Heart left ventricle (tissue), 16 donors: ENCODE measurements at regions not wholly inside any gene's neighbourhood (a gene's known extent, or its start where the extent isn't known, plus 50 kb on each side); places are given as distances from the start of the nearest gene placed in this dataset.

Experiments used
- ATAC-seq, 4 donors: fragments of 200-7000 bp; cut with Tn5 transposase; one replicate each; pipeline ENCODE4 v1.9.1; 2020 to 2022; ENCODE audit warnings: moderate library complexity in 4 of 4, mild to moderate bottlenecking in 3 of 4, moderate number of reproducible peaks in 1 of 4
- DNase-seq, 5 donors: peaks; one replicate each; pipeline ENCODE4 v3.0.0-alpha.2; 2020
- H3K27ac ChIP-seq, 12 donors: fragments of 200-600 bp; sonication (generic) in 4 of 12; one replicate each; pipeline versions ENCODE4 v1.5.0 to v1.8.0; 2016 to 2022; ENCODE audit warnings: mild to moderate bottlenecking in 2 of 12
- H3K27me3 ChIP-seq, 9 donors: fragments of 200-600 bp; sonication (generic) in 2 of 9; one replicate each; pipeline versions ENCODE4 v1.5.1 to v1.8.0; 2016 to 2022; ENCODE audit warnings: mild to moderate bottlenecking in 3 of 9
- H3K36me3 ChIP-seq, 9 donors: fragments of 200-600 bp; sonication (generic) in 2 of 9; one replicate each; pipeline versions ENCODE4 v1.5.0 to v1.8.0; 2018 to 2022; ENCODE audit warnings: mild to moderate bottlenecking in 2 of 9
- H3K4me1 ChIP-seq, 12 donors: fragments of 200-600 bp; sonication (generic) in 4 of 12; one replicate each; pipeline versions ENCODE4 v1.5.0 to v1.8.0; 2016 to 2022; ENCODE audit warnings: mild to moderate bottlenecking in 3 of 12
- H3K4me3 ChIP-seq, 12 donors: fragments of 200-600 bp; sonication (generic) in 4 of 12; one replicate each; pipeline versions ENCODE4 v1.5.0 to v1.8.0; 2017 to 2022; ENCODE audit warnings: mild to moderate bottlenecking in 9 of 12, moderate library complexity in 4 of 12
- H3K9me3 ChIP-seq, 12 donors: fragments of 200-600 bp; sonication (generic) in 4 of 12; one replicate each; pipeline versions ENCODE4 v1.5.0 to v1.8.0; 2016 to 2022; ENCODE audit warnings: mild to moderate bottlenecking in 1 of 12
- CTCF ChIP-seq, 12 donors: fragments of 200-600 bp; sonication (generic) in 4 of 12; IDR thresholded peaks; one replicate each; pipeline versions ENCODE4 v1.5.0 to v1.8.0; 2018 to 2022; ENCODE audit warnings: antibody characterized with exemption in 12 of 12, mild to moderate bottlenecking in 5 of 12
- POLR2A ChIP-seq, 2 donors: fragments of 450-650 bp; IDR thresholded peaks; one replicate each; pipeline ENCODE4 v1.6.1; 2017; ENCODE audit warnings: antibody characterized with exemption in 2 of 2, mild to moderate bottlenecking in 2 of 2, moderate library complexity in 2 of 2
- WGBS, 4 donors: extraction: QIAGEN DNeasy Blood & Tissue Kit in 2 of 4; methylation state at CpG; one replicate each; pipeline versions ENCODE4 v1.1.5 to v1.1.7; 2013 to 2018; 5-methylcytosine and 5-hydroxymethylcytosine counted together
- intact Hi-C, 10 donors: fragments of 100-400 bp; cut with DNase I; formaldehyde crosslinking; loops; one replicate each; pipeline versions ENCODE4 v1.11.1 to v1.14.2; 2022
- donor health status: ischemic (EF 13 %, LVEDD 7.1; RV severe dilation, severe dysfunction).
- donor health status: healthy with polysubstance abuse.
- donor health status: DM: no; HTN: yes; CAD: no.
- donor health status: DM: no; HTN: no; CAD: no.
- donor health status: ischemic (EF 25% LVEDD 6.9; RV normal size, moderate dysfunction).
- donor health status: ischemic (EF 25% LVEDD 5.7; RV mildly dilated, moderate dysfunction).
- donor health status: healthy.
- donor health status: DM: yes; HTN: yes; CAD: no.
- donor health status: ischemic (EF 35%, LVEDD 5.7; RV mildly dilated, moderate dysfunction).
- donor health status: nonischemic (EF 11% LVEDD 7.7; RV severe dilation, severe dysfunction).
- donor health status: DM: yes; HTN: yes; CAD: no.
- donor health status: PGD.
- donor health status: ischemic (EF 29% LVEDD 5.4; RV normal size, mild dysfunction).
- donor health status: nonischemic (EF 23%, LVEDD 6.1; RV moderate dilation, normal function).

DNA sequence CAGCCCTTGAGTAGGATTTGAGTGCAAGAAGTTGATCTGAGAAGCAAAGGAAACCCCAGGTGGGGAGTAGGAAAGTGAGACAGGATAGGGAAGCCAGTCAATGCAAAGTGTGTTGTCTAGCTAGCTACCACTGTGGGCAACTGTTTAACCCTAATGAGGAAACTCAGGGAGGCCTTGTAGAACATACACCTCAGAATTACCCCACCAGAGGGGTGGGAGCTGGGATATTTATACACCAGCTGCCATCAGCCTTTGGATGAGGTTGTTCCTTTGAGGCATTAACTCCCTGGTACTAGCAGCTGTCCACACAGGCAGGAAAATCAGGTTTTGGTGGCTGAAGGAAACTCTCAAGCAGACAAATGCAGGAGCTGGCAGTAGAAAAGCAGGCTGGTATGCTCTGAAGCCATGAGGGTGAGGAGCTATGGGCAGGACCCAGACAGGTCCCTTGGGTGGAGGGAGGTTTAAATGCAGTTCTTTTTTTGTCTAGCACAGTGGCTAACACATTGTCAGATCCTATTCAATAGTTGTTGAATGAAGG lies 60.1 kb upstream of the ARID5B start:
- Histone ChIP-seq H3K27me3 (no peaks in the 10 kb centered on the region), H3K4me3 (no peak overlapping the region), H3K4me1 (peaks cover 0 to 16% (median under 1%) of the 10 kb centered on the region in 12 donors), H3K36me3 (no peaks in the 10 kb centered on the region), H3K9me3 (no peaks in the 10 kb centered on the region), H3K27ac (no peak overlapping the region)
- intact Hi-C loops = no loop called here
- TF ChIP-seq POLR2A (IDR thresholded peaks at IDR 0.05) = no peak
- ATAC-seq = no peak
- DNase-seq = no peak

GRCh38 chr10:61842755-61843497 lies 58.6 kb upstream of the ARID5B start:
- no peaks in the 10 kb centered on the region for H3K36me3 ChIP-seq
- H3K27ac ChIP-seq = no peak overlapping the region
- TF ChIP-seq POLR2A (IDR thresholded peaks at IDR 0.05) (no peak), CTCF (IDR thresholded peaks at IDR 0.05) (no peak)
- H3K27me3 ChIP-seq = no peaks in the 10 kb centered on the region
- ATAC-seq (no peak), DNase-seq (no peak)
- no peaks in the 10 kb centered on the region for H3K9me3 ChIP-seq
- 66 to 87% (median 84%) methylated on average over 4 of the region's 4 CpGs for WGBS, 4 donors
- H3K4me1 ChIP-seq = peaks cover 0 to 3% (median 0%) of the 10 kb centered on the region in 12 donors
- H3K4me3 ChIP-seq = no peak overlapping the region
- intact Hi-C loops = no loop called here

DNA sequence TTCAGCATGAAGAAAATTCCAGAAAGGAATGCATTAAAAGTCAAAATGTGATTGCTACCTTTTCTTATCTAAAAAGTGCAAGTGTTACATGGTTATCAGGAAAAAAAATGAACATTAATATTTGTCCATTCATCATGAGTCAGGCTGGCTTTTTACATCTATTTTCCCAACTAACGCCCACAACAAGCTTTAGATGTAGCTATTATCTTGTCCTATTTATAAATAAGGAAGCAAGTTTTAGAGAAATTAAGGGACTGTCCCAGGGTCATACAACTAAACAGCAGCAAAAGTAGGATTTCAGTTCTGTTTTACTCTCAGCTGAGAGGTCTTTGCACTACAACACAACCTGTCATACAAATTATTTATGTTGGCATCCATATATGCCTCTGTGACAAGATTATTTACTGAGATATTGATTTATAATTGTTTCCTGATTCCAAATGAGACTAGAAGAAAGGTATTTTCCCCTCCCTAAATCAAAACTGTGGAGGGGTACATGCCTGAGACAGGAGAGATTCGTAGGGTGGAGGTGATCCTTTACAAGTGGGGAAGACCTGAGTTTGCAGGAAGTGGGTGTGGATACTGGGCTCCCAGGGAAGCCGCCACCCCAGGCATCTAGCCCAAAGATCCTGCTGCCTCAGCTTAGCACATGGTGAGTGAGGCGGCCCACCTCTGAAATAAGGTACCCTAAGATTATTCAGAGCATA lies 57.2 kb upstream of the ARID5B start:
- H3K9me3 ChIP-seq = no peaks in the 10 kb centered on the region
- 84 to 91% (median 89%) methylated on average over 4 of the region's 4 CpGs for WGBS, 4 donors
- DNase-seq (no peak), ATAC-seq (no peak)
- H3K27ac ChIP-seq = no peak overlapping the region
- no peak overlapping the region for H3K4me3 ChIP-seq
- intact Hi-C loops = no loop called here
- no peaks in the 10 kb centered on the region for H3K4me1 ChIP-seq
- no peaks in the 10 kb centered on the region for H3K27me3 ChIP-seq
- no peak for TF ChIP-seq POLR2A (IDR thresholded peaks at IDR 0.05)
- TF ChIP-seq CTCF (IDR thresholded peaks at IDR 0.05) = no peak
- no peaks in the 10 kb centered on the region for H3K36me3 ChIP-seq

DNA sequence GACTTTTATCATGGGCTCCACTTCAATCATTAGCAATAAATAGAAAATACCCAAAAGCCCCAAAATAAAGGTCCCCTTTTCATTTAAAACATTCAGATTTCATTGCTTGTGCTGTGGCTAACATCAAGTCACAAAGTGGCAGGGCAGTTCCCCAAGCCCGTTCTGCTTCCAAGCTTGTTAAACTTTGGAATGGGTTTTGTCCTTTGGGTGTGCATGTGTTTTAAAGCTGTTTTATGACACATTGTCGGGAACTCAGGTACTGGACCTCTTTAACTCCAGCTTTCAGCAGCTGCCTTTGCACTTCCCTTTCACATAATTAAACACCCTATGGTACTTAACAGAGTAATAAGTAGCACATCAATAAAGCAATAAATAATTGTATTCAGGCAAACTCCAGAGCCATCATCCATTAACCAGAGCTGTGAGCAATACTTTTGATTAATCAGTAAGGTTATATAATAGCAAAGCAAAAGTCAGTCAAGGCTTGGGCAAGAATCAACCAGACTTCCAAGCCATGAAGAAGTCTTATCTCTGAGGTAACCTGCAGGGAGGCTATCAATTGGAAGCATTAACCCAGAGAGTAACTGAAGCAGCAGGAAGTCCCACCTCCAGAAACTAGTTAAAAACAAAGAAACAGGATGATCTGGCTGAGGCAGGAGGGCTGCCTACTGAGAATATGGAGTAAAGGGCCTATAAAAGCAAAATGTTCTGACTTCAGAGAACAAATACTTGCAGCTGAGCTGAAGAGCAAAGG lies 56.1 kb upstream of the ARID5B start:
- no peaks in the 10 kb centered on the region for H3K27me3 ChIP-seq
- WGBS, 4 donors = 93 to 100% (median 95%) methylated on average over 2 of the region's 2 CpGs
- no peaks in the 10 kb centered on the region for H3K9me3 ChIP-seq
- H3K4me3 ChIP-seq = no peak overlapping the region
- H3K4me1 ChIP-seq = no peaks in the 10 kb centered on the region
- intact Hi-C loops = no loop called here
- no peak for ATAC-seq
- TF ChIP-seq CTCF (IDR thresholded peaks at IDR 0.05) (no peak), POLR2A (IDR thresholded peaks at IDR 0.05) (no peak)
- no peak for DNase-seq
- no peak overlapping the region for H3K27ac ChIP-seq
- no peaks in the 10 kb centered on the region for H3K36me3 ChIP-seq
